NCI-H748 (cell line): ENCODE measurements at regions not wholly inside any gene's neighbourhood (a gene's known extent, or its start where the extent isn't known, plus 50 kb on each side); places are given as distances from the start of the nearest gene placed in this dataset.

ENCODE experiments used
- DNase-seq: peaks from one replicate; lab custom pipeline; 2025; ENCODE audit not compliant: unreplicated experiment; lab: John Stamatoyannopoulos, UW

GRCh38 chr1:30819244-30819571, 61.6 kb upstream of the LAPTM5 start:
- DNase-seq: no peak

GRCh38 chr1:30818568-30819243, 61.1 kb upstream of the LAPTM5 start:
- no peak for DNase-seq

GRCh38 chr1:30817548-30817947, 60.0 kb upstream of the LAPTM5 start:
- DNase-seq: no peak

GRCh38 chr1:30817077-30817438, 59.5 kb upstream of the LAPTM5 start:
- DNase-seq: no peak

- DNase-seq: peak; percentile 78
These were observed 58.9 kb upstream of the LAPTM5 start for GRCh38 chr1:30816211-30817076.

- DNase-seq: no peak
These were observed 58.0 kb upstream of the LAPTM5 start for GRCh38 chr1:30815556-30815955.

- no peak for DNase-seq
These were observed 56.7 kb upstream of the LAPTM5 start for GRCh38 chr1:30814292-30814691.

GRCh38 chr1:30812076-30812475, 54.5 kb upstream of the LAPTM5 start:
- no peak for DNase-seq

GRCh38 chr1:30811187-30811586, 53.6 kb upstream of the LAPTM5 start:
- no peak for DNase-seq

- DNase-seq: no peak
These were observed 53.0 kb upstream of the LAPTM5 start for GRCh38 chr1:30810416-30811080.

GRCh38 chr1:30809514-30810263, 52.1 kb upstream of the LAPTM5 start:
- DNase-seq: no peak

GRCh38 chr1:30808067-30808662, 50.6 kb upstream of the LAPTM5 start:
- DNase-seq: no peak

GRCh38 chr1:30807318-30808066, 49.9 kb upstream of the LAPTM5 start:
- peak; percentile 73 for DNase-seq
